OCI-LY7 (cell line): ENCODE measurements at regions not wholly inside any gene's neighbourhood (a gene's known extent, or its start where the extent isn't known, plus 50 kb on each side); places are given as distances from the start of the nearest gene placed in this dataset.
"Not testable (repeated sequence)": the region's sequence is repeated elsewhere in the genome, so short reads cannot be mapped to it uniquely, and the experiment has no call there.

ENCODE experiments used
- BruUV-seq: library from RNA; stranded (reverse); fragments of 400-500 nt; replicated peaks from 2 replicates; lab custom pipeline; 2021; lab: Mats Ljungman, UMichigan
- CTCF ChIA-PET: fragments of 300-600 bp; sonication (Branson Sonifier 250); formaldehyde crosslinking; loops from one replicate; lab custom pipeline; 2022; ENCODE audit warnings: antibody characterized with exemption; ENCODE audit not compliant: unreplicated experiment; lab: Charles Lee
- POLR2A ChIA-PET: fragments of 300-600 bp; sonication (Branson Sonifier 250); formaldehyde crosslinking; loops from one replicate; lab custom pipeline; 2022; ENCODE audit warnings: antibody characterized with exemption; lab: Charles Lee
- DNase-seq: peaks from one replicate; pipeline ENCODE4 v3.0.0-alpha.2; 2015; ENCODE audit warnings: low spot score
- H2AFZ ChIP-seq: fragments of 200-600 bp; sonication (generic), shearing (Covaris generic); 2 replicates; pipeline ENCODE4 v1.6.1; 2014; ENCODE audit warnings: mild to moderate bottlenecking, antibody characterized with exemption, low read length, moderate library complexity
- H3K27ac ChIP-seq: fragments of 200-600 bp; sonication (generic); 2 replicates; pipeline ENCODE4 v1.5.1; 2014; ENCODE audit warnings: mixed run types, low read depth, mild to moderate bottlenecking, moderate library complexity, low read length, inconsistent platforms; ENCODE audit not compliant: poor library complexity, severe bottlenecking
- H3K36me3 ChIP-seq: fragments of 200-600 bp; sonication (generic); 2 replicates; pipeline ENCODE4 v1.6.1; 2014; ENCODE audit warnings: mild to moderate bottlenecking, antibody characterized with exemption, low read length, moderate library complexity, mixed read lengths; ENCODE audit not compliant: insufficient read depth
- H3K4me1 ChIP-seq: fragments of 200-600 bp; sonication (generic); 2 replicates; pipeline ENCODE4 v1.5.1; 2014; ENCODE audit warnings: mild to moderate bottlenecking, low read length; ENCODE audit not compliant: insufficient read depth, poor library complexity, severe bottlenecking
- H3K4me2 ChIP-seq: fragments of 200-600 bp; sonication (generic); 2 replicates; pipeline ENCODE4 v1.6.1; 2014; ENCODE audit warnings: mild to moderate bottlenecking, low read length
- H3K4me3 ChIP-seq: fragments of 200-600 bp; sonication (generic); 2 replicates; pipeline ENCODE4 v1.5.1; 2014; ENCODE audit warnings: mild to moderate bottlenecking, low read depth, low read length; ENCODE audit not compliant: poor library complexity, severe bottlenecking
- H3K79me2 ChIP-seq: fragments of 200-600 bp; sonication (generic); 2 replicates; pipeline ENCODE4 v1.6.1; 2016; ENCODE audit warnings: low read depth, mild to moderate bottlenecking, low read length, moderate library complexity, mixed read lengths; ENCODE audit not compliant: insufficient read depth
- H3K9me2 ChIP-seq: fragments of 200-600 bp; sonication (generic); 2 replicates; pipeline ENCODE4 v1.6.1; 2016; ENCODE audit warnings: mild to moderate bottlenecking, low read length, mixed read lengths; ENCODE audit not compliant: insufficient read depth
- H3K9me3 ChIP-seq: fragments of 200-600 bp; sonication (generic); 2 replicates; pipeline ENCODE4 v1.6.1; 2014; ENCODE audit warnings: mild to moderate bottlenecking, mixed run types, low read length, mixed read lengths
- H4K20me1 ChIP-seq: fragments of 200-600 bp; sonication (generic); 2 replicates; pipeline ENCODE4 v1.6.1; 2014; ENCODE audit warnings: mild to moderate bottlenecking, antibody characterized with exemption, low read length, moderate library complexity, mixed read lengths; ENCODE audit not compliant: insufficient read depth
- CTCF ChIP-seq: fragments of 200-600 bp; sonication (generic); conservative IDR thresholded peaks from 2 replicates; pipeline ENCODE4 v1.5.1; 2014; ENCODE audit warnings: mild to moderate bottlenecking, antibody characterized with exemption, low read length, moderate library complexity, mixed read lengths
- EZH2phosphoT487 ChIP-seq: fragments of 200-600 bp; sonication (generic); IDR thresholded peaks from 2 replicates; pipeline ENCODE4 v1.6.1; 2018; ENCODE audit warnings: low read depth, borderline replicate concordance, mild to moderate bottlenecking, mixed run types, antibody characterized with exemption, low read length, moderate library complexity, mixed read lengths
- intact Hi-C: fragments of 100-400 bp; cut with micrococcal nuclease; formaldehyde crosslinking; loops from one replicate; pipeline ENCODE4 v1.10.0; 2022; ENCODE audit not compliant: unreplicated experiment

- POLR2A ChIA-PET, result no interaction called here
- BruUV-seq, result no TSS peak
- CTCF ChIA-PET, result no interaction called here
- Histone ChIP-seq H3K79me2 (no peaks in the 10 kb centered on the region), H3K27ac (no peak overlapping the region), H3K36me3 (no peaks in the 10 kb centered on the region), H3K4me3 (no peak overlapping the region), H2AFZ (no peak overlapping the region), H3K9me2 (no peaks in the 10 kb centered on the region), H4K20me1 (no peaks in the 10 kb centered on the region), H3K4me2 (no peak overlapping the region), H3K4me1 (no peaks in the 10 kb centered on the region), H3K9me3 (no peaks in the 10 kb centered on the region)
- no peak for DNase-seq
- TF ChIP-seq EZH2phosphoT487, result no peak
- TF ChIP-seq CTCF, result no peak
- intact Hi-C loops, result no loop called here
Observed at GRCh38 chrX:78839711-78840110, 92.2 kb downstream of the LPAR4 start.

- H4K20me1 ChIP-seq, H3K9me3 ChIP-seq, H3K4me1 ChIP-seq, H3K4me3 ChIP-seq, H3K27ac ChIP-seq, POLR2A ChIA-PET, CTCF ChIA-PET, DNase-seq, H3K4me2 ChIP-seq, BruUV-seq, H2AFZ ChIP-seq, H3K79me2 ChIP-seq, H3K9me2 ChIP-seq, intact Hi-C loops, H3K36me3 ChIP-seq: not testable (repeated sequence)
Observed at GRCh38 chrX:78844218-78844617, 96.7 kb downstream of the LPAR4 start.

GRCh38 chrX:78881248-78881647, 63.9 kb upstream of the P2RY10 start:
- H3K9me2 ChIP-seq, H3K4me1 ChIP-seq, H3K36me3 ChIP-seq, intact Hi-C loops, H3K27ac ChIP-seq, POLR2A ChIA-PET, H3K4me3 ChIP-seq, H4K20me1 ChIP-seq, H3K9me3 ChIP-seq, H3K4me2 ChIP-seq, CTCF ChIA-PET, H3K79me2 ChIP-seq, DNase-seq, BruUV-seq, H2AFZ ChIP-seq: not testable (repeated sequence)

- POLR2A ChIA-PET, result no interaction called here
- peak; percentile 11 for DNase-seq
Observed at GRCh38 chrX:78886550-78886949, 58.6 kb upstream of the P2RY10 start.

More at GRCh38 chrX:78886550-78886949, 58.6 kb upstream of the P2RY10 start:
- intact Hi-C loops, result no loop called here
- BruUV-seq, result no TSS peak
- Histone ChIP-seq H3K9me3 (no peaks in the 10 kb centered on the region), H2AFZ (no peak overlapping the region), H3K36me3 (no peaks in the 10 kb centered on the region), H4K20me1 (no peaks in the 10 kb centered on the region), H3K27ac (no peak overlapping the region), H3K9me2 (no peaks in the 10 kb centered on the region), H3K4me3 (no peak overlapping the region), H3K79me2 (no peaks in the 10 kb centered on the region), H3K4me1 (no peaks in the 10 kb centered on the region), H3K4me2 (no peak overlapping the region)
- CTCF ChIA-PET, result no interaction called here
- no peak for TF ChIP-seq EZH2phosphoT487
- peak; percentile 63 for TF ChIP-seq CTCF
